DOHH2 (cell line): ENCODE measurements at regions not wholly inside any gene's neighbourhood (a gene's known extent, or its start where the extent isn't known, plus 50 kb on each side); places are given as distances from the start of the nearest gene placed in this dataset.

Experiments used
- H3F3A ChIP-seq: fragments of 200-600 bp; sonication (generic), shearing (Covaris generic); 2 replicates; pipeline ENCODE4 v1.6.0; 2016; ENCODE audit warnings: antibody characterized with exemption, mild to moderate bottlenecking; ENCODE audit not compliant: control insufficient read depth, insufficient read depth
- H3K27ac ChIP-seq: fragments of 200-600 bp; sonication (generic); 2 replicates; pipeline ENCODE4 v1.5.1; 2014; ENCODE audit warnings: low read depth, mild to moderate bottlenecking, low read length, moderate library complexity
- H3K27me3 ChIP-seq: fragments of 200-600 bp; sonication (generic); 2 replicates; pipeline ENCODE4 v1.6.1; 2014; ENCODE audit warnings: mild to moderate bottlenecking, low read length, mixed read lengths; ENCODE audit not compliant: control insufficient read depth
- H3K36me3 ChIP-seq: fragments of 200-600 bp; sonication (generic); 2 replicates; pipeline ENCODE4 v1.6.1; 2014; ENCODE audit warnings: mild to moderate bottlenecking, low read length, moderate library complexity, mixed read lengths; ENCODE audit not compliant: control insufficient read depth
- H3K4me1 ChIP-seq: fragments of 200-600 bp; sonication (generic); 2 replicates; pipeline ENCODE4 v1.6.1; 2014; ENCODE audit warnings: mild to moderate bottlenecking, low read length, mixed read lengths; ENCODE audit not compliant: control insufficient read depth
- H3K4me2 ChIP-seq: fragments of 200-600 bp; sonication (generic); 2 replicates; pipeline ENCODE4 v1.6.0; 2014; ENCODE audit warnings: mild to moderate bottlenecking, low read length, moderate library complexity
- H3K4me3 ChIP-seq: fragments of 200-600 bp; sonication (generic); 2 replicates; pipeline ENCODE4 v1.5.1; 2014; ENCODE audit warnings: mild to moderate bottlenecking, low read length, mixed read lengths
- H3K79me2 ChIP-seq: fragments of 200-600 bp; sonication (generic); 2 replicates; pipeline ENCODE4 v1.6.1; 2014; ENCODE audit warnings: mild to moderate bottlenecking, low read length, mixed read lengths; ENCODE audit not compliant: control insufficient read depth
- H3K9me2 ChIP-seq: fragments of 200-600 bp; sonication (generic); replicated peaks from 2 replicates; pipeline ENCODE4 v1.6.1; 2014; ENCODE audit warnings: mild to moderate bottlenecking, low read length, mixed read lengths; ENCODE audit not compliant: control insufficient read depth
- H3K9me3 ChIP-seq: fragments of 200-600 bp; sonication (generic); 2 replicates; pipeline ENCODE4 v1.6.1; 2014; ENCODE audit warnings: antibody characterized with exemption, low read length, mixed read lengths; ENCODE audit not compliant: control insufficient read depth, insufficient read depth
- H4K20me1 ChIP-seq: fragments of 200-600 bp; sonication (generic); 2 replicates; pipeline ENCODE4 v1.6.0; 2014; ENCODE audit warnings: low read depth, mild to moderate bottlenecking, antibody characterized with exemption, low read length, moderate library complexity; ENCODE audit not compliant: control insufficient read depth, insufficient read depth
- EZH2phosphoT487 ChIP-seq: fragments of 200-600 bp; sonication (generic); IDR thresholded peaks from 2 replicates; pipeline ENCODE4 v1.6.1; 2017; ENCODE audit warnings: borderline replicate concordance, mild to moderate bottlenecking, antibody characterized with exemption, low read length, moderate library complexity, mixed read lengths
- TF ChIP-seq, protein P1 (sequence below): fragments of 200-600 bp; sonication (generic); IDR thresholded peaks from one replicate; pipeline ENCODE4 v1.5.1; 2014; ENCODE audit warnings: antibody characterized with exemption, mild to moderate bottlenecking, low read depth, low read length; ENCODE audit not compliant: poor library complexity, severe bottlenecking

DNA sequence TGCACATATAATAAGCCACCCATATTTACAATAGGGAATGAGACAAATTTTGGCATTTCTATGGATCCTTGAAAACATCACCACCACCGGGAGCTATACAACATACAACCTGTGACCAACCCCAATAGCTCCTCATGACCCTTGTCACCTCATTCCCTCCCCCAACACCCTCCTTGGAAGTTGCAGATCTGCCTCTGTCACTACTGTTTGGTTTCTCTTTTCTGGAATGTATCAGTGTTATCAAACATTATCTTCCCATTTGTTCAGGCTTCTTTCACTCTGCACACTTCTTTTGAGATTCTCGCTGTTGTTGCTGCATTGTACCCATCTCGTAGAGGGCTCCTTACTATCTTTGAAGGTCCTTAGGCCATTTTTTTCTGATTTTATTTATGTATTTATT is 75.6 kb downstream of the ZNF280B start:
- Histone ChIP-seq H3K79me2 (no peaks in the 10 kb centered on the region), H3K9me3 (no peaks in the 10 kb centered on the region), H3K4me3 (no peak overlapping the region), H3K9me2 (no peaks in the 10 kb centered on the region), H3K27me3 (no peaks in the 10 kb centered on the region), H3F3A (peaks cover 12% of the 10 kb centered on the region), H3K36me3 (no peaks in the 10 kb centered on the region), H4K20me1 (no peaks in the 10 kb centered on the region), H3K27ac (no peak overlapping the region), H3K4me2 (no peak overlapping the region), H3K4me1 (peaks cover 46% of the 10 kb centered on the region)
- TF ChIP-seq, protein P1, sequence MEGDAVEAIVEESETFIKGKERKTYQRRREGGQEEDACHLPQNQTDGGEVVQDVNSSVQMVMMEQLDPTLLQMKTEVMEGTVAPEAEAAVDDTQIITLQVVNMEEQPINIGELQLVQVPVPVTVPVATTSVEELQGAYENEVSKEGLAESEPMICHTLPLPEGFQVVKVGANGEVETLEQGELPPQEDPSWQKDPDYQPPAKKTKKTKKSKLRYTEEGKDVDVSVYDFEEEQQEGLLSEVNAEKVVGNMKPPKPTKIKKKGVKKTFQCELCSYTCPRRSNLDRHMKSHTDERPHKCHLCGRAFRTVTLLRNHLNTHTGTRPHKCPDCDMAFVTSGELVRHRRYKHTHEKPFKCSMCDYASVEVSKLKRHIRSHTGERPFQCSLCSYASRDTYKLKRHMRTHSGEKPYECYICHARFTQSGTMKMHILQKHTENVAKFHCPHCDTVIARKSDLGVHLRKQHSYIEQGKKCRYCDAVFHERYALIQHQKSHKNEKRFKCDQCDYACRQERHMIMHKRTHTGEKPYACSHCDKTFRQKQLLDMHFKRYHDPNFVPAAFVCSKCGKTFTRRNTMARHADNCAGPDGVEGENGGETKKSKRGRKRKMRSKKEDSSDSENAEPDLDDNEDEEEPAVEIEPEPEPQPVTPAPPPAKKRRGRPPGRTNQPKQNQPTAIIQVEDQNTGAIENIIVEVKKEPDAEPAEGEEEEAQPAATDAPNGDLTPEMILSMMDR, result no peak
- TF ChIP-seq EZH2phosphoT487, result no peak

DNA sequence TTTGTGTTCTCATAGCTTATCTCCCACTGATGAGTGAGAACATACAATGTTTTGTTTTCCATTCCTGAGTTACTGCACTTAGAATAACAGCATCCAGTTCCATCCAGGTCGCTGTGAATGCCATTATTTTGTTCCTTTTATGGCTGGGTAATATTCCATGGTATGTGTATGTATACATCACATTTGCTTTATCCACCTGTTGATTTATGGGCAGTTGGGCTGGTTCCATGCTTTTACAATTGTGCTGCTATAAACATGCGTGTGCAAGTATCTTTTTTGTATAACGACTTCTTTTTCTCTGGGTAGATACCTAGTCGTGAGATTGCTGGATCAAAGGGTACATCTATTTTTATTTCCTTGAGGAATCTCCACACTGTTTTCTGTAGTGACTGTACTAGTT is 74.8 kb downstream of the ZNF280B start:
- Histone ChIP-seq H4K20me1 (no peaks in the 10 kb centered on the region), H3K27ac (no peak overlapping the region), H3K9me2 (no peaks in the 10 kb centered on the region), H3F3A (peaks cover 12% of the 10 kb centered on the region), H3K9me3 (no peaks in the 10 kb centered on the region), H3K4me1 (peaks cover 41% of the 10 kb centered on the region), H3K4me3 (no peak overlapping the region), H3K36me3 (no peaks in the 10 kb centered on the region), H3K27me3 (no peaks in the 10 kb centered on the region), H3K4me2 (no peak overlapping the region), H3K79me2 (no peaks in the 10 kb centered on the region)
- TF ChIP-seq, protein P1, result no peak
- no peak for TF ChIP-seq EZH2phosphoT487
